SHP77 (cell line): ENCODE measurements at regions not wholly inside any gene's neighbourhood (a gene's known extent, or its start where the extent isn't known, plus 50 kb on each side); places are given as distances from the start of the nearest gene placed in this dataset.

Source experiments
- DNase-seq, 2 experiments: peaks; one replicate each; lab custom pipeline; 2025; lab: John Stamatoyannopoulos, UW

DNA sequence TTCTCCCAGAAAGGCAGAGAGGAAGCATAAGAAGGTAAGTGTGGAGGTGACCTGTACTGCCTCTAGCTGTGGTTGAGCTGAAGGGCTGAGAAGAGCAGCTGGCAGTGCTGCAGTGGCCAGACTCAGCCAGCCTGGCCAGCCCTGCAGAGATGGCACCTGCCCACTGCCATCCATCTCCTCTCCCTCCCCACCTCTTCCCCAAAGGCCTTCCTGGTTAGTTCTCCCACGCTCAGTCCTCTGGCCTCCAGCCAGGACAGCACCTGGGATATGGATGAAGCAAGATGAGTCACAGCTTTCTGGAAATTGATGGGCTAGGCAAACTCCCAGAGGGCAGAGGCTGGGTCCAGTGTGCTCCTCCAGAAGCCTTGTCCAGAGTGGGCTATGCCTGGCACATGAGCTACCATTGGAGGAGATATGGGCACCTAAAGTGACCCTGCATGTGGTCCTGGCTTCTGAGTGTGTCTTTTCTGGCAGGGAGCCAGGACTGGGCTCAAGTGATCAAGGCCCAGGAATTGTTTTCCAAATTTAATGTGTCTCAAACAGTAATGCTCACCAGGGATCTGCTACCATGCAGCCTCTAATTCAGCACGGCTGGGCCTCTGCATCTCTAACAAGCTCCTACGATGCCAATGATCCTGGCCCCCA is 81.0 kb upstream of the CACUL1 start:
- DNase-seq: peak; percentile 91 to 92

DNA sequence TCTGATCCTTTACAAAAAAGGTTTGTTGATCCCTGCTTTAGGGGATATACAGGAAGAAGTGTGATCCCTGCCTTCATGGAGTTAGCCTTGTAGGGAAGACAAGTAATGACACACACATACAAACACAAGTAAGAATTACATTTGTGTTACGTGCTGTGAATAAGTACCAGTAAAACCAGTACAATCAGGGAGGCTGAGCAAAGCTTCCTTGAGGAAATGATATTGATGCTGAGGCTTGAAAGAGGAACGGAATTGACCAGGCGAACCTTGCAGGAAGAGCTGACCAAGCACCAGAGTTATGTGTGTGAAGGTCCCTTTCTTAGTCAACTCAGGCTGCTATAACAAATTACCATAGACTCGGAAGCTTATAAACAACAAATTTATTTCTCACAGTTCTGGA is 83.6 kb upstream of the CACUL1 start:
- no peak for DNase-seq

DNA sequence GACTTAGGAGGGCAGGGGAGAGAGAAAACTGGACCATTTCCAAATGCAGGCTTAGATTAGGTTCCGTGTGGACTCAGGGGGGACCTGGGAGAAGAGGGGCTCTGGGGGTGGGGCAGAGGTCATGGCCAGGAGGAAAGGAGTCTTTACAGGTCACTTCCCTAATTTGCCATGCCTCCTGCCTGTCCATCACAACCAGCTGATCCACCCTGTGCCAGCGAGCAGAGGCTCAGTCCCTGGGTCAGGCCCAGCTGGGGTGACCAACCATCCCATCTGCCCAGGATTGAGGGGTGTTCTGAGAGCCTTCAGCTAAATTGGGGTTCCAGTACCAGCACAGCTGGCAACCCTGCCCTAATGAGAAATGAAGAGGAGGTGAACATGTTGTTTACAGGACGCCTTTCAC is 84.6 kb upstream of the CACUL1 start:
- DNase-seq: no peak

DNA sequence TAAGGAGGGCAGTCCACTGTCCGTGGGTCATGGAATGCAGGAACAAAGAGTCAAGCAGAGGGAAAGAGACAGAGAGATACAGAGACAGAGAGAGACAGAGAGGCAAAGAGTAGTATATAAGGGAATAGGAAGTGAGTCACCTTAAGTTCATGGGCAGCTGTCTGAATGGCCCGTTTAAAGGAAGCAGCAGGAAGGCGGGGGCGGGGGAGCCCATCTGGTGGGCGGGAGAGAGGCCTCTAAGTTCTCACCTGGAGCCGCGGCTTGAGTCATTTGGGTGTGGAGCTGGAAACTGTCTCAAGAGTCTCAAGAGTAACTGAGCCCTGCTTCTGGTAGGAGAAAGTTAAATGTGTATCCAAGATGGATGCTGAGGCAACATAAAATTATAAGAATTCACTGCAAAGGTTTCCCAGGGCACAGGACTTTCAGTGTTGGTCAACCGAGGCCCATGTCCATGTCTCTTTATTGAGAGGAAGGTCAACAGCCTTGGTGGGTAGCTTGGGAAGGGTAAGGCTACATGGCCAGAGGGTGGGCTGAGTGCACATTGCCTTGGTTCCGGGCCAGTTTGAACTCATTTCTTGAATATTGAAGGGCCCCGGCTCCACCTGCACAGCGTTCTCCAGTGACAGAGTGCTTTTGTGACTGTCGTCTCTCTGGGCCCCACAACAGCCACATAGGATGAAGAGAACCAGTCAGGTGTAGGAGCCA is 85.5 kb upstream of the CACUL1 start:
- DNase-seq: no peak

DNA sequence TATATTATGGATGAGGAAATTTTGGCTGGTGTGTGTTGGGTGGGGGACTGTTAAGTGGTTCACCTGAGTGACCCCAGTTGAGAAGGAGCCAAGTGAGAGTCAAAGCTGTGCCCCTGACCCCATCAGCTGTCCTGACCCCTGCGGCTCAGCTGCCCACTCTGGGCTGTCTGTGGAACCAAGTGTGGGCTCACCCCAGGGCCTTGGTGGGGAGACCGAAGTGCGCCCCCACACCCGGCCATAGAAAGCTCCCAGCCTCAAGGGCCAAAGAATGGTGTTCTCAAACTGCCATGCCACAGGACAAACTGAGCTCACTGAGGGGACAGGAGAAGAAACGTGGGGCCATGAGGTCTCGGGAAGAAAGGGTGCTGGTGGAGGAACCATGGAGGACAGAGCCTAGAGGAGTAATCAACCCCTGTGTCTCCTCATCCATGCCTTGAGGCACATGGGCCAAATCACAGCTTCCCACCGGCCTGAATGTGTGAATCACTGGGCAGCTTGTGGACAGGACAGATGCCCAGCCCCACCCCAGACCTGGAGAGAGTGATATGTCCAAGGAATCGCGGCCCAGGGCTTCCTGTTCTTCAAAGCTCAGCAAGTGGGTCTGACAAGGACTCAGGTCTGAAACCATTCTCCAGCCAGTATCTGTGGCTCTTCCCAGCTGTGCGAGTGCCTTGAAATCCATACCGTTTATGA is 86.2 kb upstream of the CACUL1 start:
- no peak for DNase-seq

DNA sequence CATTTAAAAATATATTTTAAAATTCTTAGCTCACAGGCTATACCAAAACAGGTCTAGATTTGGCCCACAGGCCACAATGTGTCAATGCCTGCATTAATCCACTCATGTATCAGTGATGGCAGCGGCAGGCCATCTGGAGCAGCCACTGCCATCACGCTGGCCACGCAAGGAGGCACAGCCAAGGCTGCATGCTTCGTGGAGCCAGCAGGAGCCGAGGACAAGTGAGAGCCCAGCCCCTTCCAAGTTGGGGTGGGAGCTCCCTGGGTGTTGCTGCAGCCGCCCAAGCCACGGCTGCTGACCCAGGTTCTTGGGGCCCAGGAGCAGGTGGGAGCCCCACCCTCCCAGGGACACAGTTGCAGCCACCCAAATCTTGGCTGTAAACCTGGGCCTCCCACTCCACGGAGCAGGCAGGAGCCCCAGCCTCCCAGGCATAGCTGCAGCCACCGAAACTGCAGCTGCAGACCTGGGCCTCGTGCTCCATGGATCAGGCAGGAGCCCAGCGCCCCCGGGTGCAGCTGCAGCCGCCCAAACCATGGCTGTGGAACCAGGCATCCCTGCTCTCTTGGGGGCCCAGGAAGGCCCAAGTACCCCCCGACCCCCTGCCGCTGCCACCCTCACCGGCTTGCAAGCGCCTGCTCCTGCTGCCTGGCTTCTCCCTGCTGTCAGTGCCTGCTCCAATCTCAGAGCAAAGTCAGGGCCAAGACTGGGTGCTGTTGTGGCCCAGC is 87.3 kb upstream of the CACUL1 start:
- DNase-seq: no peak

DNA sequence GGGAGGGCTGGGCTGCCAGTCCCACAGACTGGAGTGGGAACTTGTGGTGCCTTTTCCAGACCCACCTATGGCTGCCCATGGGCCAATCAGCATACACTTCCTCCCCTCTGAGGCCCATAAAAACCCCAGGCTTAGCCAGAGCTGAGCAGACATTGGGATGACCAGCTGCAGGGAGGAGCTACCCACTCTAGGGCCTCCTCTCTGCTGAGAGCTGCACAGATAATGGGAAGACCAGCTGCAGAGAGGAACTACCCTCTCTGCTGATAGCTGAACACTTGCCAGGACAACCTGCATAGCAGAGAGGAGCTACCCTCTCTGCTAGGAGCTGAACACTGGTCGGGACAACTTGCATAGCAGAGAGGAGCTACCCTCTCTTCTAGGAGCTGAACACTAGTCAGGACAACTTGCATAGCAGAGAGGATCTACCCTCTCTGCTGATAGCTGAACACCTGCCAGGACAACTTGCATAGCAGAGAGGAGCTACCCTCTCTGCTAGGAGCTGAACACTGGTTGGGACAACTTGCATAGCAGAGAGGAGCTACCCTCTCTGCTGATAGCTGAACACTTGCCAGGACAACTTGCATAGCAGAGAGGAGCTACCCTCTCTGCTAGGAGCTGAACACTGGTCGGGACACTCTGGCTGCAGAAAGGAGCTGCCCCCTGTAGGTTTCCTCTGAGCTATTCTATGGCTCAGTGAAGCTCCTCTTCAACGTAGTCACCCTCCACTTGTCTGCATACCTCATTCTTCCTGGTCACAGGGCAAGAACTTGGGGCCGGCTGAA is 88.3 kb upstream of the CACUL1 start:
- DNase-seq: no peak

DNA sequence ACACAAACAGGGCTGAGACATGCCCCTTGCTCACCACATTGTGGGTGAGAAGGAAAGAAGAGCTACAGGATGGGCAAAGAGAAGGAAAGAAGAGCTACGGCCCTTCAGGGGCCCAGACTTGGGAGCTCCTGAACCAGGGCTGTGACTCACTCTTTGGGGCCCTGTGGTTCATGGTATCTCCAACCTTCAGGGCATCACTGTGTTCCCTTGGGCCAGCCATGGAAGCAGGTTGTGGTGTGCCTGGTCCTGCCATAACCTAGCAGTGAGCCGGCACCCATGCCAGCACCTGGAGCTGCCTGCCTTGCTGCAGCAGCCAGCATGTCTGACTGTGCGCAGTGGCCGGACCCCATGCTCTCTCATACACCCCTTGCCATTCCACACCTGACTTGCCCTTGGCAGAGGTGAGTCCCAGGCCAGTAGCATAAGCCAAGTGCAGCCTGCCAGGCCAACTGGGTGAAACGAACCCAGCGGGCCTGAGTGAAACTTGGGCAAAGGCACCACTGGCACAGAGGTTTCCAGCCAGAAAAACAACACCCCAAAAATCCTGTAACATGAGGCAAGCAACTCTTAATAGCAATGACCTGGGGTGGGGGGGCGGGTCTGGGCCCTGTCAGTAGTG is 89.0 kb upstream of the CACUL1 start:
- DNase-seq: no peak

DNA sequence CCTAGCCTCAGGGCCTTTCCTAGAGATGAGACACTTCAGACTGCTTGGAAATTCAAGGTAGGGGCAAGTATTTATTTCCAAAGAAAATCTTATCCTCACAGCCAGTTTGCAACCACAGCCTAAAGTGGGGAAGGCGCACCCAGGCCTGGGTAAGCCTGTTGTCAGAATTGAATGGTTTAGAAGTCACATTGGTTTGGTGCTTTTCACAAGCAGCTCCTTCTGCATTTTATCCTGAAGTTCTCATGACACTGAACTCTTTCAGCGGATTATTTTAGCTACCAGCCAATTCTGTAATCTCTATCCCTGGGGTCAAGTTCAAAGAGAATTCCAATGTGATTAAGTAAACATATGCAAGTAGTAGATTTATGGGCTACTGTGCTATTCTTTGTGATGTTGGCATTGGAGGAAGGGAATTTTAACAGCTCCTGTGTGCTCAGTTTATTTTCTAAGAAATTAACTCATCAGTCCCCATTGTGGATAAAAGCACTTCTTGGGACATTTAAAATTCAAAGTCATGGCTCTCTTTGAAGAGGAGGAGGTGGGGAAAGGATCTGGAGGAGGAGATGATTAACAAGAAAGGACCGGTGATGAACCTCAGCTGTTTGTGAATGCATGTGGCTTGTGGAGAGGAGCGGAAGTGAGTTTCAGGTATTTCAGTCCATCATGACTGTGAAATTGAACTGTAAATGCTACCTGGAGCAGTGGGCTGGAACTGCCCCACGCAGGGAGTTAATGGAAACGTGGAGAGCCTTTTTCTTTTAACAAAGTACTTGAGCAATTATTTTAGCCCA is 90.2 kb upstream of the CACUL1 start:
- no peak for DNase-seq

DNA sequence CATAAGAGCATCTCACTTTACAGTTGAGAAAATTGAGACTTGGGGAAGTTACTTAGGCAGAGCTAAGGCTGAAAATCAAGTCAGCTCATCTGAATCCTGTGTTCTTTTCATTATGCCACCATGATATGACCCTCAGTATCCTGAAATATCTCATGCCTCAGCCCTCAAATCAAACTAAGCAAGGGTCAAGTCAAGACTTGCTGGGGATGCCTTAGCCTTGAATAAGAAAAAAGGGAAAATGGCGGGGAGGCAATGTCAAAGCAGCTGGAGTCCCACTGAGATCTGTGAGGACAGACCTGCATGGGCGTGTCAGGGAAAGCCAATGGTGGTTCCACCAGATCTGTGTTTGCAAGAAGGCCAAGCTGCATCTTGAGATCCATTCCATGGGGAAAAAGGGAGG is 91.0 kb upstream of the CACUL1 start:
- DNase-seq: no peak

DNA sequence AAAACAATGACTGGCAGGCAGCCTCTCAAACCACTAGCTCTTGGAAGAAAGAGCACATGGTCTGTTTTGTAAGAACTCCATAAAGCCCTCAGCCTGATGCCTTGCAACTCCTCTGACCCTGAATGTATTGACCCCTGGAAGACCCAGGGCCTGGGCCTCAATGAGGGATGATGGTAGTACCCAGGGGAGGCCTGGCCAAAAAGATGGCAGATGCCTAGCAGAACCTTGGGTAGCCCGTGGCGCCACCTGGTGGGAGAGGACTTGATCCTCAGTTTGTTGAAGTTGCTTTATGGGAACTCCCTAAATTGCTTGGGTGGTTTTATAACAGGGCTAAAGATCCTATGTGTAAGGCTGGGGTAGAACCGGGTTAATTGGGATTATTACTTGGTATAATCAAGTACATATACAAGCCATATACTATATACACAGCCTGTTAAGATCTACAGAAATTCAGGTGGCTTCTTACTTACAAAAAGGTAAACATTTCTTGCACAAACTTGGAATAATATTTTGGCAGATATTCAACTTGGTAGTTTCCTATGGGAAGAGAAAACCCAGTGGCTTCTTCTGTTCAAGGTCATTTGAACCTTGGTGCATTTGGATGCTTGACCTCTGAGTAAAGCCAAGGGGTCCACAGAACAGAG is 95.8 kb upstream of the CACUL1 start:
- DNase-seq: peak; percentile 46 to 66

DNA sequence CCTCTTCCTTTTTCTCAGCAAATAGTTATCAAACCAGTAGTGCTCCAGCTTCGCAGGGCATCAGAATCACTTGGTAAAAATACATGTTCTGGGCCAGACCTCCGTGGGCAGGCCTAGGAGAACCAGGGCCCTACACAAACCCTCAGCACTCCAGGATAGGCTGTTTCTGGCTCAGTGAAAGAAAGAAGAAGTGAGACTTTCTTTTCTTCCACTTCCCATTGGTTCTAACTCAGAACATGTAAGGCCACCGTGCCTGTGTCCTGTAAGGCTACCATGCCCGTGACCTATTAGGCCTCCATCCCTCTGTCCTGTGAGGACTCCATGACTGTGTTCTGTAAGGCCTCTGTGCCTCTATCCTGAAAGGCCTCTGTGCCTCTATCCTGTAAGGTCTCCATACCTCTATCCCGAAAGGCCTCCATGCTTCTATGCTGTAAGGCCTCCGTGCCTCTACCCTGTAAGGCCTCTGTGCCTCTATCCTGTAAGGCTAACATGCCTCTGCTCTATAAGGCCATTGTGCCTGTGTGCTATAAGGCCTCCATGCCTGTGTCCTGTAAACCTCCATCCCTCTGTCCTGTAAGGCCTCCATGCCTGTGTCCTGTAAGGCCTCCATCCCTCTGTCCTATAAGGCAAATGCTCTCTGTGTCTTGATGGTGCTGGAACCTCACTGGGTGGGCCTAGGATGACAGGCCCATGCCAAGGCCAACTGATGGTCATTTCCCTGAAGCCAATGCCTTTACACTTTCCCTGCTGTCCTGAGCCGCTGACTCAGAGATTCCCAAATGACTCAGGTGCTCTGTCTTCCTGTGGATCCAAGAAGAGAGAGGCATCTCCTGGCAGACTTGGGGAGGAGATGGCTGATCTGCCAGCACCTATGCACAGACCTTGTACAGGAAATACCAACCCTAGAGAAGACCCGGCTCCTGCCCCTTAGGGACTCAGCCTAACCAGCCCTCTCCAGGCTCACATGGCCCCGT is 96.6 kb upstream of the CACUL1 start:
- DNase-seq: no peak

DNA sequence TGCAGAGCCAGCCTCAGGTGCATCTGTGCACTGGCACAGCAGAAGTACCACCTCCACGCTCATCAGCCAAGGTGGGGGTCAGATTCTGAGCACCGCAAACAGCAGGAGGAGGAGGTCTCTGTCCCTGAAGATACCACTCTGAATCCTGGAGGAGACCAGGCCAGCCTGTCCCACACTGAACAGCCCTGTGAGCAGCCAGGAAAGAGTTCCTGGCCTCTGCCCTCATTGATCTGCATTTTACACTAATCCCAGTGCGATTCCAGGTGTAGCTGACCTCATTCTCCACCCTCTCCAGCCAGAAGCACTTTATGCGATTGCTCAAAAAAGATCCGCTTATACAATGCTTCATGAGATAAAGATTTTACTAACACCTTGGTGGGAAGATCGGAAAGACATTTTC is 99.1 kb upstream of the CACUL1 start:
- DNase-seq: no peak

DNA sequence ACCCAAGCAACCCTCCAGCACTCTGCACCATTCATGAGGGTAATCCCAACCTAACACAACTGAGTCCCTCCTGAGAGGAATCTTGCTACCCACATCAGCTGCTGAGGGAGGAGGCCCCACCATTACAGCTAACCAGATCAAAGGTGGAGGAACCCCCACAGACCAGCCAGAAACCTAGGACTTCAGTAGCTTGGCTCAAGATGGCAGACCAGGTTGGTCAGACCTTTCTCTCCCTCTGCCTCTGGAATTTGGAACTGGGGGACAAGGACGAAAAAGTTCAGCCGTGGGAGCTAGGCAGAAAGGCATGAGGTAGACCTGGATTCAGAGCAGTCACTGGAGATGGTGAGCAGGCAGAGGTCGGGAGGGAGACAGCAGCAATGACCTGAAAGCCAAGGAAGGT is 101.3 kb upstream of the CACUL1 start:
- no peak for DNase-seq

DNA sequence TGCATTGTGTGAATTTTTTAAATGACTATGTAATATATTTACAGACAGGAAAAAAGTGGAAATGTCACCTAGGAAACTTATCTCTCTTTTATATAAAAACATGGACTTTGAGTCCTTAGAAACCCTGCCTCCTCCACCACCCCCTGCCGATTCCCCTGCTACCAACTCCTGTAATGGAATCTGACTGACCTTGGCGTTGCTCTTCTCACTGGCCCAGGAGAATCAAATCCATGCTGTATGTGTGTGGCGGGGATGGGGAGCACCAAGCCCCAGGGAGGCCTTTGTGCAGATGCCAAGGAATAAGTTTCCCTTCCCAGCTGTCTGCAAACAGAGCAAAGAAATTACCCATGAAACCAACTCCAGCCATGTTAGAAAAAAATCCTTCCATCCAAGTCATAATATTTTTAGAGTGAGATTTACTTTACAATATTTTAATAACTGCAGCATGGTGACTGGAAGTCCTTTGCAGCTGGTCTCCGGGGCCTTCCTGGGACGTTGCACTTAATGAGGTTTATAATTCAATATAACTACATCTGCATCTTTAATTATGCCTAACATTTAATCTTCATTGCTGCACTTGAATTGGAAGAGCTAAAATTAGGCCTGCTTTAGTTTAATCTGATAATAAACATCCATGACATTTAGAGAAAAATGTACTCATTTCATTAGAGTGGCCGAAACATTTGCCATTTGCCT is 111.4 kb upstream of the CACUL1 start:
- no peak for DNase-seq

DNA sequence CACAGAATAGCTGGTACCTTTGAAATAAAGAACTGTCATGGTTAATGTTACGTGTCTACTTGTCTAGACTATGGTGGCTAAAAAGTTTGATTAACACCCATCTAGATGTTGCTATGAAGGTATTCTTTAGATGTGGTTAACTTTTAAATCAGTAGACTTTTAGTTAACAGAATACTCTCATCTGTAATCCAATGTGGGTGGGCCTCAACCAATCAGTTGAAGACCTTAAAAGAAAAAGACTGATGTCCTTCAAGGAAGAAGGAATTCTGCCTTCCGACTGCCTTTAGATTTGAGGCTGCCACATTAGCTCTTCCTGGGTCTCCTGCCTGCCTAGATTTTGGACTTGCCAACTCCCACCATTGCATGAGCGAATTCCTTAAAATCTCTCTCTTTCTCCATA is 113.0 kb upstream of the CACUL1 start:
- DNase-seq: no peak

DNA sequence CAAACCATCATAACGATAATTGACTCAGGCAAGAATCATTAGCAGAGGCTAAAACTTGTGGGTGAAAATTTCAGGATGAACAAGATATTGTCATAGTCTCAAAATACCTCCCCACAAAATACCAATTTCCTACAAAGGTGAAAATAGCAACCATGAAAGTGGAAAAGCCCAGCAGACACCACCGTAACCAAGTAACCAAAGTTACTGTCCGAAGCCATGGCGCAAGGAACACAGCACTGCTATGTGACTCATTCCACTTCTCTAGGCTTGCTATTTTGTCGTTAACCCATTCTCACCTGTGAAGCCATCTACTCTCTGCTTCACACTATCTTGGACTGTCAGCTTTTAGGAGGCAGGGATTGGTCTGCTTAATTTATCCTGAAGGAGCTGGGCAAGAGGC is 113.8 kb upstream of the CACUL1 start:
- no peak for DNase-seq

DNA sequence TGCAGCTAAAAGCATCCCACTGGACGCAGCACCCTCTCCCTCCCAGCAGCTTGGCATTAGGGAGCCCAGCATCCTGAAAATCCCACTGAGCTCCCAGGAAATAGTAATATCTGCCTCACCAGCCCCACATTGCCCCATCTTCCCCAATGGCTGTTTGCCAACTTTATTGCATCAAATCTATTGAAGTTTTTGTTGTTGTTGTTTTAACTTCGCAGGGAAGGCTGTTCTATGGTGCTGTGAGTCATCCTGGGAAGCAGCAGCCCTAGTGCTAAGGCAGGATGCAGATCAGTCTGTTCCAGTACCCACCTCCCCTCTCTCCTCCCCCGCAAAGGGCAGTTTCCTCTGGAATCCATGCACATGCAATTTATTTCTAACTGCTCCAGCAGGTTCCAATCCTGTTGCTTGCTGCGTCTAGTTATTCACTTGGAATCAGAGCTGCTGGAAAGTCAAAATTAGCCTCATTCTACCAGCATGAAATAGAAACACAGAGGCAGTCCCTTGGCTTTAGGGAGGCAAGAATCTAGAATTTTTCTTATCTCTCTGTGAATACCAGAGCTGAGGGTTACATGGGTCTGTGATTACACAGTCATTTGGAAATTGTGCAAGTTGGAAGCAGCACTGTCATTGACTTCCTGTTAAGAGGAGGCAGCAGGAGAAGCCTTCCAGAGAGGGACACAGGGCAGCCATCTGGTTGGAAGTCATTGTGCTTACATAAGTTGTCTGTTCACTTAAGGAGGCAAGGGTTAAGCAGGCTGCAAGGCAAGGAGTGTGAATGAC is 115.9 kb upstream of the CACUL1 start:
- DNase-seq: no peak
